ENCODE measurements at regions not wholly inside any gene's neighbourhood (a gene's known extent, or its start where the extent isn't known, plus 50 kb on each side); places are given as distances from the start of the nearest gene placed in this dataset.

DNA sequence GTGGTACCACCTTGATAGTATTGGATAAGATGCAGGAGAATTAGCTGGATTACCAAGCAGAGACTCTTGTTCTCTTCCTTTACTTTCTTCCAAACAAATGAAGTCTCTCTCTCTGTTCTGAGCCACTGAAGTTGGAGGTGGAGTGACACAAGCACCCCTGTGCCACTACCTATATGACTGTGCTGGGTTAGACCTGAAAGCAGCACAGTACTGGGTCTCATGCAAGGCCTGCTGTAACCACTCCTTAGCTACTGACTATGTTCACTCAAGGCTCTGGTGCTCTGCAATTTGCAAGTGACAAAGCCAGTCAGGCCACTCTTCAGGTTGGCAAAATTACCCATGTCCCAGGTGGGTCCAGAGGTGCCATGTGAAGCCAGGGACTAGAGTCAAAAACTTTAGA is 389.6 kb upstream of the MAOA start:
- H3K27me3 ChIP-seq (replicated peaks in 1 of 4; ENCODE audit: control insufficient read depth in 3 of 4, extremely low read depth in 1 of 4, insufficient read depth in 3 of 4, low read length in 3 of 4) = no peaks in the 10 kb centered on the region
- no peak overlapping the region for H2BK120ac ChIP-seq (replicated peaks; ENCODE audit: low read depth, low read length)
- H2BK12ac ChIP-seq (ENCODE audit: low read depth, low read length) = no peak overlapping the region
- no peak overlapping the region for H4K5ac ChIP-seq (ENCODE audit: insufficient read length, low read depth, low read length)
- no peak overlapping the region for H3K56ac ChIP-seq (replicated peaks; ENCODE audit: insufficient read length, low read depth, low read length)
- no peaks in the 10 kb centered on the region for H3K4me1 ChIP-seq (replicated peaks in 1 of 4; ENCODE audit: control insufficient read depth in 3 of 4, insufficient read depth in 4 of 4, low read length in 3 of 4)
- no peak for FAIRE-seq
- no peak for DNase-seq (ENCODE audit: low read depth in 1 of 2, low spot score in 2 of 2)
- H3K4ac ChIP-seq (replicated peaks; ENCODE audit: insufficient read length, low read depth, low read length) = no peak overlapping the region
- H3K9ac ChIP-seq (replicated peaks in 1 of 4; ENCODE audit: extremely low read depth in 1 of 4, low read depth in 3 of 4, low read length in 3 of 4) = no peak overlapping the region
- H4K20me1 ChIP-seq (replicated peaks in 1 of 2; ENCODE audit: control insufficient read depth in 1 of 2, insufficient read depth in 2 of 2, low read length in 2 of 2) = no peaks in the 10 kb centered on the region
- no peak overlapping the region for H2BK5ac ChIP-seq (ENCODE audit: low read depth, low read length)
- no peak overlapping the region for H2BK20ac ChIP-seq (ENCODE audit: low read length)
- no peaks in the 10 kb centered on the region for H3K23me2 ChIP-seq (ENCODE audit: low read depth, low read length)
- no peaks in the 10 kb centered on the region for H3K36me3 ChIP-seq (ENCODE audit: control insufficient read depth in 2 of 4, insufficient read depth in 4 of 4, low read length in 3 of 4)
- no peaks in the 10 kb centered on the region for H3K79me2 ChIP-seq (ENCODE audit: control insufficient read depth in 1 of 2, insufficient read depth in 2 of 2, low read length in 2 of 2)
- no peak overlapping the region for H3K14ac ChIP-seq (ENCODE audit: insufficient read length)
- ChIA-PET CTCF (ENCODE audit: partially characterized antibody) (no interaction called here), POLR2A (ENCODE audit: partially characterized antibody) (no interaction called here)
- no peaks in the 10 kb centered on the region for H3K79me1 ChIP-seq (ENCODE audit: low read depth, low read length)
- no peak overlapping the region for H3K4me2 ChIP-seq (ENCODE audit: insufficient read depth in 1 of 2, low read depth in 2 of 2, low read length in 2 of 2)
- H3K18ac ChIP-seq (ENCODE audit: extremely low read depth, low read length) = no peak overlapping the region
- no peak overlapping the region for H3K4me3 ChIP-seq (ENCODE audit: extremely low read depth in 1 of 4, insufficient read depth in 2 of 4, low read depth in 3 of 4, low read length in 4 of 4)
- TF ChIP-seq POLR2A (IDR thresholded peaks at IDR 0.05; ENCODE audit: control extremely low read depth in 1 of 2, low read depth in 2 of 2, low read length in 2 of 2) (no peak), TCF12 (IDR thresholded peaks at IDR 0.05; ENCODE audit: low read depth, low read length) (no peak), SRF (IDR thresholded peaks at IDR 0.05; ENCODE audit: low read depth, low read length) (no peak), SAP30 (IDR thresholded peaks at IDR 0.05; ENCODE audit: insufficient read depth, insufficient replicate concordance, low read length) (no peak), SP1 (IDR thresholded peaks at IDR 0.05; ENCODE audit: low read depth, low read length) (no peak), KDM1A (IDR thresholded peaks at IDR 0.05; ENCODE audit: borderline replicate concordance, low read length) (no peak), JUN (IDR thresholded peaks at IDR 0.05; ENCODE audit: low read depth, low read length) (no peak), HDAC2 (IDR thresholded peaks at IDR 0.05; ENCODE audit: borderline replicate concordance in 1 of 2, low read depth in 2 of 2, low read length in 2 of 2) (no peak), TAF1 (IDR thresholded peaks at IDR 0.05; ENCODE audit: low read depth, low read length) (no peak), RFX5 (IDR thresholded peaks at IDR 0.05; ENCODE audit: borderline replicate concordance, low read depth, low read length) (no peak), CBX5 (IDR thresholded peaks at IDR 0.05; ENCODE audit: low read depth, low read length) (no peak), EGR1 (IDR thresholded peaks at IDR 0.05; ENCODE audit: borderline replicate concordance, low read depth, low read length) (no peak)
- TF ChIP-seq, protein P1, sequence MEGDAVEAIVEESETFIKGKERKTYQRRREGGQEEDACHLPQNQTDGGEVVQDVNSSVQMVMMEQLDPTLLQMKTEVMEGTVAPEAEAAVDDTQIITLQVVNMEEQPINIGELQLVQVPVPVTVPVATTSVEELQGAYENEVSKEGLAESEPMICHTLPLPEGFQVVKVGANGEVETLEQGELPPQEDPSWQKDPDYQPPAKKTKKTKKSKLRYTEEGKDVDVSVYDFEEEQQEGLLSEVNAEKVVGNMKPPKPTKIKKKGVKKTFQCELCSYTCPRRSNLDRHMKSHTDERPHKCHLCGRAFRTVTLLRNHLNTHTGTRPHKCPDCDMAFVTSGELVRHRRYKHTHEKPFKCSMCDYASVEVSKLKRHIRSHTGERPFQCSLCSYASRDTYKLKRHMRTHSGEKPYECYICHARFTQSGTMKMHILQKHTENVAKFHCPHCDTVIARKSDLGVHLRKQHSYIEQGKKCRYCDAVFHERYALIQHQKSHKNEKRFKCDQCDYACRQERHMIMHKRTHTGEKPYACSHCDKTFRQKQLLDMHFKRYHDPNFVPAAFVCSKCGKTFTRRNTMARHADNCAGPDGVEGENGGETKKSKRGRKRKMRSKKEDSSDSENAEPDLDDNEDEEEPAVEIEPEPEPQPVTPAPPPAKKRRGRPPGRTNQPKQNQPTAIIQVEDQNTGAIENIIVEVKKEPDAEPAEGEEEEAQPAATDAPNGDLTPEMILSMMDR (IDR thresholded peaks at IDR 0.05; ENCODE audit: control extremely low read depth in 1 of 3, insufficient read depth in 1 of 3, low read depth in 1 of 3, low read length in 3 of 3) = no peak
- no peak overlapping the region for H4K8ac ChIP-seq (ENCODE audit: extremely low read depth, insufficient read depth, low read length)
- H2AFZ ChIP-seq (ENCODE audit: low read length) = no peak overlapping the region
- no peak overlapping the region for H3K23ac ChIP-seq (ENCODE audit: insufficient read length)
- H3K9me3 ChIP-seq (ENCODE audit: insufficient read depth in 2 of 2, low read depth in 1 of 2, low read length in 1 of 2) = no peaks in the 10 kb centered on the region
- no peak overlapping the region for H2AK5ac ChIP-seq (ENCODE audit: low read depth, low read length)
- no peak overlapping the region for H3K27ac ChIP-seq (ENCODE audit: low read depth, low read length)
- H2BK15ac ChIP-seq (ENCODE audit: low read length) = no peak overlapping the region
- H4K91ac ChIP-seq (replicated peaks; ENCODE audit: insufficient read length, low read length) = no peak overlapping the region
